ENCODE measurements at regions not wholly inside any gene's neighbourhood (a gene's known extent, or its start where the extent isn't known, plus 50 kb on each side); places are given as distances from the start of the nearest gene placed in this dataset.

- no peak for FAIRE-seq
Measured at GRCh38 chr14:34007902-34008301, 57.0 kb upstream of the EGLN3 start.

- FAIRE-seq: no peak
Measured at GRCh38 chr14:34005901-34006300, 55.0 kb upstream of the EGLN3 start.

- no peak for FAIRE-seq
Measured at GRCh38 chr14:34004881-34005280, 54.0 kb upstream of the EGLN3 start.

- no peak for FAIRE-seq
Measured at GRCh38 chr14:34003691-34004090, 52.8 kb upstream of the EGLN3 start.

GRCh38 chr14:34003082-34003668, 52.3 kb upstream of the EGLN3 start:
- no peak for FAIRE-seq
